IPS DF 6.9 (cell line): ENCODE measurements at regions not wholly inside any gene's neighbourhood (a gene's known extent, or its start where the extent isn't known, plus 50 kb on each side); places are given as distances from the start of the nearest gene placed in this dataset.

ENCODE experiments used
- DNase-seq: peaks from one replicate; pipeline ENCODE4 v3.0.0-alpha.2; 2013; ENCODE audit warnings: low read depth, low spot score
- H3K27ac ChIP-seq: one replicate; pipeline ENCODE4 v1.5.1; 2013; ENCODE audit warnings: low read length, control low read depth
- H3K27me3 ChIP-seq: 2 replicates; pipeline ENCODE4 v1.6.1; 2013; ENCODE audit warnings: mild to moderate bottlenecking, low read length; ENCODE audit not compliant: control insufficient read depth, insufficient read depth
- H3K36me3 ChIP-seq: 2 replicates; pipeline ENCODE4 v1.6.1; 2013; ENCODE audit warnings: low read length; ENCODE audit not compliant: control insufficient read depth, insufficient read depth
- H3K4me1 ChIP-seq: 2 replicates; pipeline ENCODE4 v1.6.1; 2013; ENCODE audit warnings: low read length; ENCODE audit not compliant: control insufficient read depth, insufficient read depth
- H3K4me3 ChIP-seq: 2 replicates; pipeline ENCODE4 v1.5.1; 2013; ENCODE audit warnings: mild to moderate bottlenecking, low read length
- H3K9me3 ChIP-seq: 2 replicates; pipeline ENCODE4 v1.6.1; 2013; ENCODE audit warnings: low read length, inconsistent platforms; ENCODE audit not compliant: control insufficient read depth, insufficient read depth
- WGBS: extraction: QIAGEN DNeasy Blood & Tissue Kit; methylation state at CpG from one replicate; pipeline ENCODE4 v1.1.7; 2013; ENCODE audit warnings: mixed read lengths, missing lambda C conversion rate; ENCODE audit not compliant: insufficient read length, insufficient coverage; 5-methylcytosine and 5-hydroxymethylcytosine counted together

GRCh38 chr16:51418258-51418657, 267.2 kb upstream of the SALL1 start:
- no peaks in the 10 kb centered on the region for H3K36me3 ChIP-seq
- H3K27me3 ChIP-seq, result no peaks in the 10 kb centered on the region
- no peak overlapping the region for H3K4me3 ChIP-seq
- no peak for DNase-seq
- H3K4me1 ChIP-seq, result no peaks in the 10 kb centered on the region; the same call in 1 of the 2 replicates
- WGBS, result no CpG with 5 or more reads among the region's 6 CpGs
- no peak overlapping the region for H3K27ac ChIP-seq
- H3K9me3 ChIP-seq, result no peaks in the 10 kb centered on the region

- no peak overlapping the region for H3K4me3 ChIP-seq
Observed at GRCh38 chr16:51416926-51417325, 265.9 kb upstream of the SALL1 start.

GRCh38 chr16:51410125-51410524, 259.1 kb upstream of the SALL1 start:
- H3K27ac ChIP-seq, result no peak overlapping the region

More at GRCh38 chr16:51416926-51417325, 265.9 kb upstream of the SALL1 start:
- H3K4me1 ChIP-seq, result no peaks in the 10 kb centered on the region; the same call in 1 of the 2 replicates
- no peak for DNase-seq
- no CpG with 5 or more reads among the region's 6 CpGs for WGBS
- H3K9me3 ChIP-seq, result no peaks in the 10 kb centered on the region
- H3K27me3 ChIP-seq, result no peaks in the 10 kb centered on the region
- H3K36me3 ChIP-seq, result no peaks in the 10 kb centered on the region
- H3K27ac ChIP-seq, result no peak overlapping the region

GRCh38 chr16:51409001-51409675, 258.1 kb upstream of the SALL1 start:
- no peak overlapping the region for H3K27ac ChIP-seq
- no peaks in the 10 kb centered on the region; the same call in 1 of the 2 replicates for H3K27me3 ChIP-seq
- no CpG with 5 or more reads among the region's 5 CpGs for WGBS
- no peaks in the 10 kb centered on the region for H3K9me3 ChIP-seq
- DNase-seq, result no peak
- H3K36me3 ChIP-seq, result no peaks in the 10 kb centered on the region
- no peak overlapping the region for H3K4me3 ChIP-seq
- no peaks in the 10 kb centered on the region for H3K4me1 ChIP-seq

More at GRCh38 chr16:51410125-51410524, 259.1 kb upstream of the SALL1 start:
- DNase-seq, result no peak
- H3K27me3 ChIP-seq, result no peaks in the 10 kb centered on the region
- no peak overlapping the region for H3K4me3 ChIP-seq
- H3K4me1 ChIP-seq, result no peaks in the 10 kb centered on the region
- no peaks in the 10 kb centered on the region for H3K9me3 ChIP-seq
- H3K36me3 ChIP-seq, result no peaks in the 10 kb centered on the region
- WGBS, result no CpG with 5 or more reads among the region's 2 CpGs

GRCh38 chr16:51408357-51408756, 257.3 kb upstream of the SALL1 start:
- Histone ChIP-seq H3K36me3 (no peaks in the 10 kb centered on the region), H3K4me3 (no peak overlapping the region), H3K4me1 (no peaks in the 10 kb centered on the region), H3K27ac (no peak overlapping the region), H3K27me3 (no peaks in the 10 kb centered on the region; the same call in 1 of the 2 replicates), H3K9me3 (no peaks in the 10 kb centered on the region)
- WGBS, result no CpG with 5 or more reads among the region's 4 CpGs
- no peak for DNase-seq

GRCh38 chr16:51407921-51408320, 256.9 kb upstream of the SALL1 start:
- no CpG with 5 or more reads among the region's 1 CpG for WGBS
- Histone ChIP-seq H3K9me3 (no peaks in the 10 kb centered on the region), H3K4me3 (no peak overlapping the region), H3K27me3 (no peaks in the 10 kb centered on the region; the same call in 1 of the 2 replicates), H3K36me3 (no peaks in the 10 kb centered on the region), H3K27ac (no peak overlapping the region), H3K4me1 (no peaks in the 10 kb centered on the region)
- DNase-seq, result no peak

- no peak for DNase-seq
- no CpG with 5 or more reads among the region's 4 CpGs for WGBS
- H3K27ac ChIP-seq, result no peak overlapping the region
Observed at GRCh38 chr16:51407199-51407598, 256.1 kb upstream of the SALL1 start.

GRCh38 chr16:51405361-51405760, 254.3 kb upstream of the SALL1 start:
- Histone ChIP-seq H3K4me3 (no peak overlapping the region), H3K9me3 (no peaks in the 10 kb centered on the region; the same call in 1 of the 2 replicates), H3K4me1 (no peaks in the 10 kb centered on the region), H3K27ac (no peak overlapping the region), H3K36me3 (no peaks in the 10 kb centered on the region), H3K27me3 (no peaks in the 10 kb centered on the region; the same call in 1 of the 2 replicates)
- no peak for DNase-seq
- WGBS, result no CpG with 5 or more reads among the region's 2 CpGs

More at GRCh38 chr16:51407199-51407598, 256.1 kb upstream of the SALL1 start:
- no peak overlapping the region for H3K4me3 ChIP-seq
- no peaks in the 10 kb centered on the region for H3K9me3 ChIP-seq
- H3K27me3 ChIP-seq, result no peaks in the 10 kb centered on the region; the same call in 1 of the 2 replicates
- H3K4me1 ChIP-seq, result no peaks in the 10 kb centered on the region
- no peaks in the 10 kb centered on the region for H3K36me3 ChIP-seq

GRCh38 chr16:51404386-51404785, 253.3 kb upstream of the SALL1 start:
- Histone ChIP-seq H3K27me3 (no peaks in the 10 kb centered on the region; the same call in 1 of the 2 replicates), H3K9me3 (no peaks in the 10 kb centered on the region; the same call in 1 of the 2 replicates), H3K4me3 (no peak overlapping the region), H3K36me3 (no peaks in the 10 kb centered on the region), H3K4me1 (no peaks in the 10 kb centered on the region), H3K27ac (no peak overlapping the region)
- DNase-seq, result no peak
- no CpG with 5 or more reads among the region's 1 CpG for WGBS

GRCh38 chr16:51402785-51403184, 251.7 kb upstream of the SALL1 start:
- no peak for DNase-seq
- Histone ChIP-seq H3K27ac (no peak overlapping the region), H3K36me3 (no peaks in the 10 kb centered on the region), H3K4me1 (no peaks in the 10 kb centered on the region), H3K9me3 (no peaks in the 10 kb centered on the region; the same call in 1 of the 2 replicates), H3K4me3 (no peak overlapping the region), H3K27me3 (no peaks in the 10 kb centered on the region; the same call in 1 of the 2 replicates)
- no CpG with 5 or more reads among the region's 3 CpGs for WGBS

GRCh38 chr16:51402298-51402697, 251.2 kb upstream of the SALL1 start:
- no peaks in the 10 kb centered on the region; the same call in 1 of the 2 replicates for H3K27me3 ChIP-seq
- no peak overlapping the region for H3K4me3 ChIP-seq
- WGBS, result no CpG with 5 or more reads among the region's 1 CpG
- DNase-seq, result no peak
- no peak overlapping the region for H3K27ac ChIP-seq
- no peaks in the 10 kb centered on the region; the same call in 1 of the 2 replicates for H3K9me3 ChIP-seq
- H3K36me3 ChIP-seq, result no peaks in the 10 kb centered on the region
- H3K4me1 ChIP-seq, result no peaks in the 10 kb centered on the region
